ENCODE measurements at regions not wholly inside any gene's neighbourhood (a gene's known extent, or its start where the extent isn't known, plus 50 kb on each side); places are given as distances from the start of the nearest gene placed in this dataset.

DNA sequence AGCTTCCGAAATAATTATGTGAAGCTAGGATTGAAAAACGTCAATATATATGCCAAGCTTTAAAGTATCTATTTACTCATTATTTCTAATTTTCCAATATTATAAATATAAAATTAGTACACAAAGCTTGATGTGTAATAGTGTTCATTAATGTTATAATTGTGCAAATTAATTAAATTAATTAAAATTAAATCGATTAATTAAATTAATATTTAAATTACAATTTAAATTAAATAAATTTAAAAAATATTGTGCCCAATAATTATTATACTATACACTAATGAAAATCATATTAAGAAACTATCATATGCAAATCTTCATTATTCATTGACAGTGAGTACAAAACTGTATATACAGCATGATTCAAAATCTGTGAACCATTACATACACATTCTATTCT is 409.8 kb downstream of the FAM170A start:
- Histone ChIP-seq H3K4me1 (no peaks in the 10 kb centered on the region), H3K9me3 (no peaks in the 10 kb centered on the region), H3K27ac (no peak overlapping the region), H3K27me3 (no peaks in the 10 kb centered on the region), H3K36me3 (no peaks in the 10 kb centered on the region), H3K4me3 (no peak overlapping the region)
- TF ChIP-seq POLR2A (IDR thresholded peaks at IDR 0.05) (no peak), POLR2AphosphoS5 (IDR thresholded peaks at IDR 0.05; ENCODE audit: insufficient read depth in 1 of 2, low read depth in 1 of 2) (no peak)
- TF ChIP-seq, protein P1, sequence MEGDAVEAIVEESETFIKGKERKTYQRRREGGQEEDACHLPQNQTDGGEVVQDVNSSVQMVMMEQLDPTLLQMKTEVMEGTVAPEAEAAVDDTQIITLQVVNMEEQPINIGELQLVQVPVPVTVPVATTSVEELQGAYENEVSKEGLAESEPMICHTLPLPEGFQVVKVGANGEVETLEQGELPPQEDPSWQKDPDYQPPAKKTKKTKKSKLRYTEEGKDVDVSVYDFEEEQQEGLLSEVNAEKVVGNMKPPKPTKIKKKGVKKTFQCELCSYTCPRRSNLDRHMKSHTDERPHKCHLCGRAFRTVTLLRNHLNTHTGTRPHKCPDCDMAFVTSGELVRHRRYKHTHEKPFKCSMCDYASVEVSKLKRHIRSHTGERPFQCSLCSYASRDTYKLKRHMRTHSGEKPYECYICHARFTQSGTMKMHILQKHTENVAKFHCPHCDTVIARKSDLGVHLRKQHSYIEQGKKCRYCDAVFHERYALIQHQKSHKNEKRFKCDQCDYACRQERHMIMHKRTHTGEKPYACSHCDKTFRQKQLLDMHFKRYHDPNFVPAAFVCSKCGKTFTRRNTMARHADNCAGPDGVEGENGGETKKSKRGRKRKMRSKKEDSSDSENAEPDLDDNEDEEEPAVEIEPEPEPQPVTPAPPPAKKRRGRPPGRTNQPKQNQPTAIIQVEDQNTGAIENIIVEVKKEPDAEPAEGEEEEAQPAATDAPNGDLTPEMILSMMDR (IDR thresholded peaks at IDR 0.05) = no peak
- intact Hi-C loops (cut with DNase I) = no loop called here
- no peak for DNase-seq (ENCODE audit: extremely low spot score in 2 of 2)

DNA sequence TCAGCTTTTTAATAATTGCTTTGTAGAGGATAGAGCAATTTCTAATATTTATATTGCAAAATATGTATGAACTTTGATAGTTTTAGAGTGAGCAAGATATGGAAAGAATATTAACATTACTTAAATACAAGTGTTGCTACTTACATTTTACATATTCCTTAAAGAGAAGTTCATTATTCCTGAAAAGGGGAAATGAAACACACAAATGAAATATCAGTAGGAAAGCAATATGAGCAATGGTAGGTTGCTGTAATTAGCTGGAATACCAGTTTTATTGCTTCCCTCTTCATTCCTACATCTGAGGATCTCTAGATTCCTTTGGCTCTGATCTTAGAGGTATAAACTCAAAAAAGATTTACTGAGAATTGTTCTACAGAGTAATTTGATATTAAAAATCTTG is 414.1 kb downstream of the FAM170A start:
- intact Hi-C loops (cut with DNase I) = no loop called here
- H3K9me3 ChIP-seq = no peaks in the 10 kb centered on the region
- no peak for TF ChIP-seq POLR2A (IDR thresholded peaks at IDR 0.05)
- TF ChIP-seq, protein P1 (IDR thresholded peaks at IDR 0.05) = no peak
- no peak for TF ChIP-seq POLR2AphosphoS5 (IDR thresholded peaks at IDR 0.05; ENCODE audit: insufficient read depth in 1 of 2, low read depth in 1 of 2)

GRCh38 chr5:120052916-120053828 is 410.9 kb upstream of the PRR16 start:
- Histone ChIP-seq H3K4me3 (no peak overlapping the region), H3K27me3 (no peaks in the 10 kb centered on the region), H3K27ac (no peak overlapping the region), H3K4me1 (no peaks in the 10 kb centered on the region), H3K9me3 (no peaks in the 10 kb centered on the region), H3K36me3 (no peaks in the 10 kb centered on the region)
- intact Hi-C loops (cut with DNase I) = no loop called here
- TF ChIP-seq POLR2AphosphoS5 (IDR thresholded peaks at IDR 0.05; ENCODE audit: insufficient read depth in 1 of 2, low read depth in 1 of 2) (peak; percentile 28 to 76), POLR2A (IDR thresholded peaks at IDR 0.05) (no peak)
- TF ChIP-seq, protein P1 (IDR thresholded peaks at IDR 0.05) = no peak
- no peak for DNase-seq (ENCODE audit: extremely low spot score in 2 of 2)

More for the DNA sequence above, 414.1 kb downstream of the FAM170A start:
- Histone ChIP-seq H3K27me3 (no peaks in the 10 kb centered on the region), H3K4me3 (no peak overlapping the region), H3K4me1 (no peaks in the 10 kb centered on the region), H3K27ac (no peak overlapping the region), H3K36me3 (no peaks in the 10 kb centered on the region)
- DNase-seq (ENCODE audit: extremely low spot score in 2 of 2) = no peak

DNA sequence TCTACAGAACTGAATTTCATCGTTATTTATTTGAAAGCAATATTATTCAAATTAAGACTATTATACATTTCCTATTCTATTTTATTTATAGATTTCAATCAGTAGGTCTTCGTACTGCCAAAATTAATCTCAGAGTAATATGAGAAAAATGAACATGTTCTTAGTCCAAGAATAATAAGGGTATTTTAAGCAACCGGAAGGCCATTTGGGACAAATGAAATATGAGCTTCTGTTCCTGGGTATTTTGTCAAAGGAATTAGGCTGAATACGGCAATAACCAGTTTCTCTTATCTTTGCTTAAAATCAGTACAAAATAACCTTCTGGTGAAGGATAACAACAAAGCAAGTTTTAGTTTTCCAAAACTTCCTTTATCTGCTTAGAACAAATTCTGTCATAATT is 410.3 kb upstream of the PRR16 start:
- H3K27ac ChIP-seq = no peak overlapping the region
- no peaks in the 10 kb centered on the region for H3K27me3 ChIP-seq
- no peak overlapping the region for H3K4me3 ChIP-seq
- TF ChIP-seq POLR2A (IDR thresholded peaks at IDR 0.05) (no peak), POLR2AphosphoS5 (IDR thresholded peaks at IDR 0.05; ENCODE audit: insufficient read depth in 1 of 2, low read depth in 1 of 2) (no peak)
- TF ChIP-seq, protein P1 (IDR thresholded peaks at IDR 0.05) = no peak
- H3K4me1 ChIP-seq = no peaks in the 10 kb centered on the region
- no peaks in the 10 kb centered on the region for H3K9me3 ChIP-seq
- no peaks in the 10 kb centered on the region for H3K36me3 ChIP-seq
- no peak for DNase-seq (ENCODE audit: extremely low spot score in 2 of 2)
- intact Hi-C loops (cut with DNase I) = no loop called here

GRCh38 chr5:120055858-120056257 is 408.2 kb upstream of the PRR16 start:
- Histone ChIP-seq H3K4me1 (no peaks in the 10 kb centered on the region), H3K9me3 (no peaks in the 10 kb centered on the region)
- intact Hi-C loops (cut with DNase I) = no loop called here

More at GRCh38 chr5:120055858-120056257, 408.2 kb upstream of the PRR16 start:
- no peak for DNase-seq (ENCODE audit: extremely low spot score in 2 of 2)
- Histone ChIP-seq H3K27me3 (no peaks in the 10 kb centered on the region), H3K36me3 (no peaks in the 10 kb centered on the region), H3K4me3 (no peak overlapping the region), H3K27ac (no peak overlapping the region)
- TF ChIP-seq, protein P1 (IDR thresholded peaks at IDR 0.05) = no peak
- TF ChIP-seq POLR2AphosphoS5 (IDR thresholded peaks at IDR 0.05; ENCODE audit: insufficient read depth in 1 of 2, low read depth in 1 of 2) (no peak), POLR2A (IDR thresholded peaks at IDR 0.05) (no peak)
